ENCODE measurements at regions not wholly inside any gene's neighbourhood (a gene's known extent, or its start where the extent isn't known, plus 50 kb on each side); places are given as distances from the start of the nearest gene placed in this dataset.

GRCh38 chr6:128663238-128663637, 142.8 kb upstream of the PTPRK start:
- TF ChIP-seq CTCF (IDR thresholded peaks at IDR 0.05) = no peak
- TF ChIP-seq POLR2A (IDR thresholded peaks at IDR 0.05) = no peak
- H3K4me1 ChIP-seq = no peaks in the 10 kb centered on the region
- H3K36me3 ChIP-seq = no peaks in the 10 kb centered on the region
- intact Hi-C loops (cut with DNase I) = no loop called here
- H3K9me3 ChIP-seq = no peaks in the 10 kb centered on the region
- no peak overlapping the region for H3K4me3 ChIP-seq
- ATAC-seq (no peak), DNase-seq (no peak)
- no peak overlapping the region for H3K27ac ChIP-seq
- H3K27me3 ChIP-seq = no peaks in the 10 kb centered on the region
- 75% methylated on average over 1 of the region's 2 CpGs for WGBS (ENCODE audit: insufficient coverage, low coverage, low lambda C conversion rate, missing lambda C conversion rate)

- intact Hi-C loops (cut with DNase I) = no loop called here
- Histone ChIP-seq H3K9me3 (no peaks in the 10 kb centered on the region), H3K27me3 (no peaks in the 10 kb centered on the region), H3K4me1 (no peaks in the 10 kb centered on the region), H3K4me3 (no peak overlapping the region), H3K36me3 (no peaks in the 10 kb centered on the region), H3K27ac (no peak overlapping the region)
- 50% methylated on average over 5 of the region's 5 CpGs for WGBS (ENCODE audit: insufficient coverage, low coverage, low lambda C conversion rate, missing lambda C conversion rate)
- TF ChIP-seq POLR2A (IDR thresholded peaks at IDR 0.05) = no peak
- TF ChIP-seq CTCF (IDR thresholded peaks at IDR 0.05) = no peak
- DNase-seq (no peak), ATAC-seq (no peak)
These were observed 139.7 kb upstream of the PTPRK start for GRCh38 chr6:128659878-128660622.

GRCh38 chr6:128659276-128659675, 138.9 kb upstream of the PTPRK start:
- TF ChIP-seq POLR2A (IDR thresholded peaks at IDR 0.05) = no peak
- TF ChIP-seq CTCF (IDR thresholded peaks at IDR 0.05) = no peak
- H3K9me3 ChIP-seq = no peaks in the 10 kb centered on the region
- no peaks in the 10 kb centered on the region for H3K27me3 ChIP-seq
- no peak for ATAC-seq
- no peaks in the 10 kb centered on the region for H3K36me3 ChIP-seq
- H3K4me3 ChIP-seq = no peak overlapping the region
- intact Hi-C loops (cut with DNase I) = no loop called here
- DNase-seq = no peak
- no peaks in the 10 kb centered on the region for H3K4me1 ChIP-seq
- 27% methylated on average over 1 of the region's 1 CpG for WGBS (ENCODE audit: insufficient coverage, low coverage, low lambda C conversion rate, missing lambda C conversion rate)
- H3K27ac ChIP-seq = no peak overlapping the region

GRCh38 chr6:128657181-128657580, 136.8 kb upstream of the PTPRK start:
- no peak overlapping the region for H3K4me3 ChIP-seq
- H3K27ac ChIP-seq = no peak overlapping the region
- H3K9me3 ChIP-seq = no peaks in the 10 kb centered on the region
- intact Hi-C loops (cut with DNase I) = no loop called here
- no peaks in the 10 kb centered on the region for H3K36me3 ChIP-seq
- no peak for ATAC-seq
- no peaks in the 10 kb centered on the region for H3K4me1 ChIP-seq
- DNase-seq = no peak
- no peaks in the 10 kb centered on the region for H3K27me3 ChIP-seq
- TF ChIP-seq POLR2A (IDR thresholded peaks at IDR 0.05) (no peak), CTCF (IDR thresholded peaks at IDR 0.05) (no peak)

Measured in right lobe of liver (tissue), 6 donors.